ENCODE measurements at regions not wholly inside any gene's neighbourhood (a gene's known extent, or its start where the extent isn't known, plus 50 kb on each side); places are given as distances from the start of the nearest gene placed in this dataset.

GRCh38 chr11:80194016-80194415, 753.2 kb upstream of the TENM4 start:
- Histone ChIP-seq H3K9ac (replicated peaks in 1 of 4; ENCODE audit: extremely low read depth in 1 of 4, low read depth in 3 of 4, low read length in 3 of 4) (no peak overlapping the region), H3K4me2 (ENCODE audit: insufficient read depth in 1 of 2, low read depth in 2 of 2, low read length in 2 of 2) (no peak overlapping the region), H2BK12ac (ENCODE audit: low read depth, low read length) (no peak overlapping the region), H3K79me2 (ENCODE audit: control insufficient read depth in 1 of 2, insufficient read depth in 2 of 2, low read length in 2 of 2) (no peaks in the 10 kb centered on the region), H2BK15ac (ENCODE audit: low read length) (no peak overlapping the region), H4K20me1 (replicated peaks in 1 of 2; ENCODE audit: control insufficient read depth in 1 of 2, insufficient read depth in 2 of 2, low read length in 2 of 2) (no peaks in the 10 kb centered on the region), H3K36me3 (ENCODE audit: control insufficient read depth in 2 of 4, insufficient read depth in 4 of 4, low read length in 3 of 4) (no peaks in the 10 kb centered on the region), H3K18ac (ENCODE audit: extremely low read depth, low read length) (no peak overlapping the region), H2BK5ac (ENCODE audit: low read depth, low read length) (no peak overlapping the region), H2BK20ac (ENCODE audit: low read length) (no peak overlapping the region), H3K23me2 (ENCODE audit: low read depth, low read length) (no peaks in the 10 kb centered on the region), H3K27ac (ENCODE audit: low read depth, low read length) (no peak overlapping the region), H3K4me1 (replicated peaks in 1 of 4; ENCODE audit: control insufficient read depth in 3 of 4, insufficient read depth in 4 of 4, low read length in 3 of 4) (peaks cover 0 to 10% (median 7%) of the 10 kb centered on the region in 4 experiments; a peak in 4 of 7 replicates), H3K14ac (ENCODE audit: insufficient read length) (no peak overlapping the region), H3K27me3 (replicated peaks in 1 of 4; ENCODE audit: control insufficient read depth in 3 of 4, extremely low read depth in 1 of 4, insufficient read depth in 3 of 4, low read length in 3 of 4) (no peaks in the 10 kb centered on the region; a peak in 1 of 7 replicates), H3K4me3 (ENCODE audit: extremely low read depth in 1 of 4, insufficient read depth in 2 of 4, low read depth in 3 of 4, low read length in 4 of 4) (no peak overlapping the region), H3K79me1 (ENCODE audit: low read depth, low read length) (no peaks in the 10 kb centered on the region), H4K8ac (ENCODE audit: extremely low read depth, insufficient read depth, low read length) (no peak overlapping the region), H4K5ac (ENCODE audit: insufficient read length, low read depth, low read length) (no peak overlapping the region), H4K91ac (replicated peaks; ENCODE audit: insufficient read length, low read length) (no peak overlapping the region), H3K23ac (ENCODE audit: insufficient read length) (no peak overlapping the region), H2AK5ac (ENCODE audit: low read depth, low read length) (no peak overlapping the region), H2BK120ac (replicated peaks; ENCODE audit: low read depth, low read length) (no peak overlapping the region), H3K4ac (replicated peaks; ENCODE audit: insufficient read length, low read depth, low read length) (no peak overlapping the region), H3K9me3 (ENCODE audit: insufficient read depth in 2 of 2, low read depth in 1 of 2, low read length in 1 of 2) (no peaks in the 10 kb centered on the region), H2AFZ (ENCODE audit: low read length) (no peak overlapping the region), H3K56ac (replicated peaks; ENCODE audit: insufficient read length, low read depth, low read length) (no peak overlapping the region)
- no peak for DNase-seq (ENCODE audit: low read depth in 1 of 2, low spot score in 2 of 2)
- ChIA-PET CTCF (ENCODE audit: partially characterized antibody) (interaction anchor here (0.6 kb wide), 1 partner anchor 16 kb away, joined by 3 read pairs; no protein-coding TSS in a partner anchor), POLR2A (ENCODE audit: partially characterized antibody) (no interaction called here)
- 93% methylated on average over 1 of the region's 1 CpG; no CpG with 5 or more reads in 1 of the 2 experiments for WGBS, 2 experiments (ENCODE audit: extremely low coverage in 1 of 2, insufficient coverage in 1 of 2, insufficient read length in 1 of 2, insufficient replicate concordance in 2 of 2, low coverage in 1 of 2, low lambda C conversion rate in 2 of 2, missing lambda C conversion rate in 1 of 2)
- FAIRE-seq, result no peak
- TF ChIP-seq E2F6 (IDR thresholded peaks at IDR 0.05) (no peak), USF2 (IDR thresholded peaks at IDR 0.05; ENCODE audit: low read length) (no peak), EP300 (IDR thresholded peaks at IDR 0.05; ENCODE audit: borderline replicate concordance in 1 of 2, low read depth in 2 of 2, low read length in 2 of 2) (no peak), JUN (IDR thresholded peaks at IDR 0.05; ENCODE audit: low read depth, low read length) (no peak), CTBP2 (IDR thresholded peaks at IDR 0.05; ENCODE audit: borderline replicate concordance, insufficient read depth, insufficient read length, low read length) (no peak), BRCA1 (IDR thresholded peaks at IDR 0.05; ENCODE audit: low read depth, low read length) (no peak), CHD1 (IDR thresholded peaks at IDR 0.05; ENCODE audit: low read depth, low read length) (no peak), YY1 (IDR thresholded peaks at IDR 0.05; ENCODE audit: low read depth, low read length) (no peak), GABPA (IDR thresholded peaks at IDR 0.05; ENCODE audit: borderline replicate concordance, insufficient read depth, low read length) (no peak), BACH1 (IDR thresholded peaks at IDR 0.05; ENCODE audit: low read length) (no peak), TAF1 (IDR thresholded peaks at IDR 0.05; ENCODE audit: low read depth, low read length) (no peak), CBX5 (IDR thresholded peaks at IDR 0.05; ENCODE audit: low read depth, low read length) (no peak), SUZ12 (IDR thresholded peaks at IDR 0.05; ENCODE audit: low read length) (no peak), POLR2AphosphoS5 (IDR thresholded peaks at IDR 0.05; ENCODE audit: low read depth, low read length) (no peak)

Data from H1 (cell line).